SK-N-SH treated with all-trans-retinoic acid at 6 μM for 48 hours (cell line): ENCODE measurements at regions not wholly inside any gene's neighbourhood (a gene's known extent, or its start where the extent isn't known, plus 50 kb on each side); places are given as distances from the start of the nearest gene placed in this dataset.

ENCODE experiments used
- OSR1 ChIP-seq: fragments of 250-450 bp; sonication (Bioruptor Pico); IDR thresholded peaks from 2 replicates; pipeline ENCODE4 v1.8.0; 2022; ENCODE audit warnings: moderate library complexity, mild to moderate bottlenecking, inconsistent platforms
- ZC3H10 ChIP-seq: fragments of 250-450 bp; sonication (Bioruptor Pico); IDR thresholded peaks from 2 replicates; pipeline ENCODE4 v1.5.1; 2021; ENCODE audit warnings: mild to moderate bottlenecking, moderate library complexity

GRCh38 chrX:39002466-39002865 is 201.2 kb downstream of the MID1IP1 start:
- no peak for TF ChIP-seq OSR1 (CRISPR knock-in tag)
- TF ChIP-seq ZC3H10, result no peak
